Spinal cord (tissue), 9 donors: ENCODE measurements at regions not wholly inside any gene's neighbourhood (a gene's known extent, or its start where the extent isn't known, plus 50 kb on each side); places are given as distances from the start of the nearest gene placed in this dataset.

Source experiments
- DNase-seq, 6 donors: peaks; one replicate each; pipeline versions ENCODE4 v3.0.0 to v3.0.0-alpha.2; 2013 to 2015; ENCODE audit warnings: low spot score in 6 of 6, low read depth in 4 of 6
- H3K27ac ChIP-seq: one replicate; pipeline ENCODE4 v1.5.1; 2013; ENCODE audit warnings: low read depth, low read length, control low read depth
- H3K27me3 ChIP-seq: one replicate; pipeline ENCODE4 v1.6.1; 2013; ENCODE audit warnings: low read length; ENCODE audit not compliant: control insufficient read depth, insufficient read depth
- H3K36me3 ChIP-seq: one replicate; pipeline ENCODE4 v1.6.1; 2013; ENCODE audit warnings: low read length; ENCODE audit not compliant: control insufficient read depth, insufficient read depth
- H3K4me1 ChIP-seq: one replicate; pipeline ENCODE4 v1.6.1; 2013; ENCODE audit warnings: low read length; ENCODE audit not compliant: control insufficient read depth, insufficient read depth
- H3K4me3 ChIP-seq: one replicate; pipeline ENCODE4 v1.5.1; 2013; ENCODE audit warnings: low read depth, low read length, control low read depth
- H3K9me3 ChIP-seq: one replicate; pipeline ENCODE4 v1.6.1; 2013; ENCODE audit warnings: low read length; ENCODE audit not compliant: control insufficient read depth, insufficient read depth
- WGBS: methylation state at CpG from one replicate; pipeline ENCODE4 v1.1.5; 2013; ENCODE audit warnings: missing lambda C conversion rate; ENCODE audit not compliant: insufficient coverage; 5-methylcytosine and 5-hydroxymethylcytosine counted together
- donor health status: healthy.

DNA sequence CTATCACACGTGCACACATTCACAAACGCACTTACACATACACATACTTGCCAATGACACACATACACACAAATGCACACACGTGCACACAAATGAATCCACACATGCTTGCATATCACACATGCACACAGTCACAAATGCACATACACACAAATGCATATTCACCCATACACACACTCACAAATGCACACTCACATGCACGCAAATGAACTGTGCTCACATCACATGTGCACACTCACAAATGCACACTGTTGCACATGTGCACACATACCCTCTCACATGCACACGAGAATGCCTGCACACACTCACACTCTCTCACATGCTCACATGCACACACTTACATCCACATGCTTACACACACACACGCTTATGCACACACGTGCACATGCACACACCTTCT, 368.1 kb downstream of the EIPR1 start:
- H3K9me3 ChIP-seq, result peaks cover 17% of the 10 kb centered on the region
- no peaks in the 10 kb centered on the region for H3K27me3 ChIP-seq
- H3K4me3 ChIP-seq, result no peak overlapping the region
- H3K27ac ChIP-seq, result no peak overlapping the region
- DNase-seq, result no peak
- no peaks in the 10 kb centered on the region for H3K4me1 ChIP-seq
- no peaks in the 10 kb centered on the region for H3K36me3 ChIP-seq
- WGBS, result 91% methylated on average over 6 of the region's 7 CpGs

DNA sequence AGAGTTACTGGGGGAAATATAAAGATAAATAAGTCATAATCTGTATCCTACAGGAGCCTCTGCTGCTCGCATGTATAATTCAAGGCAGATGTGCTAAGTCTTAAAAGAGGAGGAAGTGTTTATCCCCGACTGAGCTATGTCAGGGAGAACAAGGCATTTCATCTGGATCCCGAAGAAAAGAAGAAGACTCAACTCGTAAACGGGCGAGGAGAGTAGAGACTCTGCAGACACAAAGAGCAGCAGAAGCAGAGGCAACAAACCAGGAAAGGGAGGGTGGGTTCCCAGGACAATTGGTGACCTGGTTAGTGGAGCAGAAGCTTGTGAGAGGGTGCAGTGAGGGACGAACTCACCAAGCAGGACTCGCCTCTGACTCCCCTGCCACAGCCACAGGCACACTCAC, 368.6 kb downstream of the EIPR1 start:
- Histone ChIP-seq H3K4me1 (no peaks in the 10 kb centered on the region), H3K4me3 (no peak overlapping the region), H3K27ac (no peak overlapping the region), H3K36me3 (no peaks in the 10 kb centered on the region), H3K9me3 (peaks cover 12% of the 10 kb centered on the region), H3K27me3 (no peaks in the 10 kb centered on the region)
- 34% methylated on average over 8 of the region's 8 CpGs for WGBS
- peak in 3 of 6 donors; percentile 11 to 77 (median 26) for DNase-seq

GRCh38 chr2:3008561-3008960, 369.1 kb downstream of the EIPR1 start:
- no peaks in the 10 kb centered on the region for H3K36me3 ChIP-seq
- H3K4me1 ChIP-seq, result no peaks in the 10 kb centered on the region
- WGBS, result 29% methylated on average over 2 of the region's 4 CpGs
- H3K4me3 ChIP-seq, result no peak overlapping the region
- H3K27me3 ChIP-seq, result no peaks in the 10 kb centered on the region
- no peak overlapping the region for H3K27ac ChIP-seq
- peaks cover 8% of the 10 kb centered on the region for H3K9me3 ChIP-seq
- DNase-seq, result peak in 2 of 6 donors; percentile 4 to 72

DNA sequence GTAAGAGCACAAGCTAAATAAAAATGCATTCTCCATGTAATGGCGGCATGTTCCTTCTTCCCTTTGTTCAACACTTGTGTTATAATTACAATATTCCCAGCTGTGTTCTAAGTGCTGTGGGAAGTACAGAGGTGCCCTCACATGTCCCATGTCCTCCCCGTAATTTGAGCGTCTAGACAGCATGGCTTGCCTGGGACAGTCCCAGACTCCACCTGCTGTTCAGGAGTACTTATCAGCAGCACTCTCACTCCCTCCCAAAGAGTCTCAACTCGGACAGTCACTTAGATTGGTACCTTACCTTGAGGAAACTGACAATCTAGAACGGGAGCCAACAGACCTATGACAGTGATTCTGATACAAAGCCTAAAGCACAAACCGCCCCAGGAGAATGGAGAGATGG, 370.5 kb downstream of the EIPR1 start:
- Histone ChIP-seq H3K4me3 (no peak overlapping the region), H3K27me3 (no peaks in the 10 kb centered on the region), H3K36me3 (no peaks in the 10 kb centered on the region), H3K9me3 (peaks cover 2% of the 10 kb centered on the region), H3K27ac (no peak overlapping the region), H3K4me1 (no peaks in the 10 kb centered on the region)
- WGBS, result 96% methylated on average over 5 of the region's 6 CpGs
- DNase-seq, result no peak

DNA sequence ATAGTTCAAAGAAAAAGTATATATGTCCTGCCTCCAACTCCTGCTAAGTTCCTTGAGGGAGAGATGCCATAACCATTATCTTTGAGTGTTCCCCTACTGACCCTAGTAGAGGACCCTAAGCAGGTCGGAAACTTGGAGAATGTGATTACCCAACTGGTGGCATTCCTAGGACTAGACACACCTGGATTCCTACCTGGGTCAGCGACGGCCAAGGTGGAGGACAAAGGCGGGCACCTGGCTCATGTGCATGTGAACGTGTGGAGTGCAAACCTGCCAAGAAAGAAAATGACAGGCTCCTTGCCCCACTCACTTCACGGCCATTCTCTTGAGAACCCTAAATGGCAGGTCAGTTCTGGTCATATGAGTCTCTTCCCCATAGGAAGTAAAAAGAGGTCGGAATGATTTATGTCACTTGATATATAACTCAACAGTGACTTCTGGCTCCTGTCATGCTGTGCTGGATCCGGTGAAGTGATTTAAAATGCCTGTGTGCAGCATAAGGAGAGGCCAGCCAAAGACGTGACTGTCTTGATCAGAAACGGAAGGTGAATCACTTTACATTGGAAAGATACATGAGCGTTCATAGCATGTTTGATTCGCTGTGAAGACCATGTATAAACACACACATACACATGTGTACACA, 371.6 kb downstream of the EIPR1 start:
- no peak overlapping the region for H3K27ac ChIP-seq
- H3K9me3 ChIP-seq, result no peaks in the 10 kb centered on the region
- H3K36me3 ChIP-seq, result no peaks in the 10 kb centered on the region
- no peaks in the 10 kb centered on the region for H3K27me3 ChIP-seq
- H3K4me1 ChIP-seq, result no peaks in the 10 kb centered on the region
- DNase-seq, result peak in 1 of 6 donors; percentile 15
- 87% methylated on average over 8 of the region's 12 CpGs for WGBS
- H3K4me3 ChIP-seq, result no peak overlapping the region

DNA sequence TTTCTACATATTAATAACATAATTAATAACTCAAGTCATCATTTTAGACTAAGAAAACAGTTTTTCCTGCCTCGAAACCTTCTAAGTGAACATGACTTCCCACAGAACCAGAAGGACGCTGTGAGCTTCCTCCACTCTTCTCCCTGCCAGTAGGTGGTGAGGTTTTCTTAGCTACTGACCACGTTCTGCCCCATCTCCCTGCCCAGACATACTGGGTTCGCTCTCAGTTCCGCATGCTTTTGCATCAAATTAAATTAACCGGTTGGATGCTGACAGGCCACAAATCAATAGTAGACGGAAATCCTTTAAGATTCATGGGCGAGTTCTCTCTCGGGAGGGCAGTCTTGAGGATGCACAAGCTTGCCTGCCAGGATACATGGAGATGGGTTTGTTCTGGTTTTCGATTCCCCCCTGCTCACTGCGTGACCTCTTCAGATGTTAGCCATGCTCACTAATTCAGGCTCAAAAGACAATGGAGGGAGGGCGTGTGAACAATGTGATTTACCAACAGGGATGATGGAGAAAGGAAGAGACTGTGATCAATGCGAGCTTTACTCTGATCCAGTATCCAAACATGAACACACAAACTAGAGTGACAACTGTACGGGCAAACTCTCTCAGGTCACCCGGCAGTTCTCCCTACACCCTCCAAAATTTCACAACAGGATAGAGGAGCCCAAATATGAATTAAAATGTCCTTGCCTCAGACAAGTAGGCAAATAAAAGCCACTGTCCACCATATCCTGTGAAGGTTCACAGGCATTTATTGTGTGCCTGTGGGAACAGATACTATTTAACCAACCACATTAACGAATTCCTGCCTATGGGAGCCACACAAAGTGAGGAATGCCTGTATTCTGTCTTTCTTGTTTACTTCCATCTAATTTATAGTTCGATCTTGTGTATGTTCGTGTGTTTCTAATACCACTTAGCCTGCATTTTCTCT, 375.7 kb downstream of the EIPR1 start:
- WGBS, result 39% methylated on average over 5 of the region's 18 CpGs
- Histone ChIP-seq H3K4me3 (no peak overlapping the region), H3K9me3 (no peaks in the 10 kb centered on the region), H3K27ac (no peak overlapping the region), H3K36me3 (no peaks in the 10 kb centered on the region), H3K27me3 (no peaks in the 10 kb centered on the region), H3K4me1 (no peaks in the 10 kb centered on the region)
- DNase-seq, result peak in 2 of 6 donors; percentile 22 to 64

GRCh38 chr2:3000968-3001367, 376.6 kb downstream of the EIPR1 start:
- H3K27me3 ChIP-seq, result no peaks in the 10 kb centered on the region
- H3K36me3 ChIP-seq, result no peaks in the 10 kb centered on the region
- DNase-seq, result no peak
- WGBS, result 80% methylated on average over 1 of the region's 6 CpGs
- H3K4me1 ChIP-seq, result no peaks in the 10 kb centered on the region
- no peak overlapping the region for H3K4me3 ChIP-seq
- H3K9me3 ChIP-seq, result no peaks in the 10 kb centered on the region
- H3K27ac ChIP-seq, result no peak overlapping the region

DNA sequence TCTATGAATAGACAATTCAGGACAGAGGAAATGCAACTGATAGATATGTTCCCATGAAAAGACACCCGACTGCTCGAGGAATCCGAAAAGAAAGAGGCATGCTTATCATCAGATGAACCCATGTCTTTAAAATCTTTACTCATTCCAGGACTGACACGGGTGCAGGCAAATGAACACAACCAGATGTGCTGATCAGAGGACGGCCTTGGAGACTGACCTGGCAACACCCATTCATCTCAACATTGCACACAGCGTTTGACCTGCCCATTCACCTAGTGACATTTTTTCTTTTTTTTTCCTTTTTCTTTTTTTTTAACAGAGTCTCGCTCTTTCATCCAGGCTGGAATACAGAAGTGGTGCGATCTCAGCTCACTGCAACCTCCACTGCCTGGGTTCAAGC, 377.5 kb downstream of the EIPR1 start:
- Histone ChIP-seq H3K9me3 (no peaks in the 10 kb centered on the region), H3K4me3 (no peak overlapping the region), H3K36me3 (no peaks in the 10 kb centered on the region), H3K27me3 (no peaks in the 10 kb centered on the region), H3K27ac (no peak overlapping the region), H3K4me1 (no peaks in the 10 kb centered on the region)
- DNase-seq, result no peak
- 70% methylated on average over 6 of the region's 8 CpGs for WGBS

DNA sequence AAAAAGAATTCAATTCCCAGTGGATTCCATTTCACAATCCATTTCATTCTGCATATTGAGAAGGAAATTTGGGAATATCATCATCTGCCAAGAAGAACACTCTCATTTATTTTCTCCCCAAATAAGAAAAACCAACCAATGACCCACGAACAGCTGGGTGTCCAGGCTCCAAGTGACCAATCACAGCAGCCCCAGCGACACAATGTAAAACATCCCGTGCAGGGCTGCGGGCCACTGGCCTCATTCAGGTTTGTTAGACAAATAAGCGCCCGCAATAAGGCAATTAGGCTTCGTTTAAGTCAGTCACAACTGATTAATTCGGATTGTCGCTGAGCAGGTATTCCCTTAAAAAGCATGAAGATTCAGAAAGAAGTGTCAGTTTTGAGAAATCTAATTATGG, 378.6 kb downstream of the EIPR1 start:
- H3K9me3 ChIP-seq, result no peaks in the 10 kb centered on the region
- no peaks in the 10 kb centered on the region for H3K36me3 ChIP-seq
- peak in 1 of 6 donors; percentile 51 for DNase-seq
- H3K4me1 ChIP-seq, result no peaks in the 10 kb centered on the region
- H3K27ac ChIP-seq, result no peak overlapping the region
- no peak overlapping the region for H3K4me3 ChIP-seq
- H3K27me3 ChIP-seq, result no peaks in the 10 kb centered on the region
- WGBS, result 43% methylated on average over 9 of the region's 9 CpGs
